ENCODE measurements at regions not wholly inside any gene's neighbourhood (a gene's known extent, or its start where the extent isn't known, plus 50 kb on each side); places are given as distances from the start of the nearest gene placed in this dataset.

GRCh38 chr6:165971202-165971601 lies 196.4 kb downstream of the TBXT start:
- H3K27me3 ChIP-seq (ENCODE audit: low read depth), result peaks cover 3% of the 10 kb centered on the region
- no peaks in the 10 kb centered on the region for H3K36me3 ChIP-seq
- intact Hi-C loops (cut with micrococcal nuclease), result no loop called here
- DNase-seq, result no peak
- TF ChIP-seq CTCF (IDR thresholded peaks at IDR 0.05; ENCODE audit: borderline replicate concordance), result no peak
- no peaks in the 10 kb centered on the region for H3K4me1 ChIP-seq
- no peak overlapping the region for H3K4me3 ChIP-seq
- no peaks in the 10 kb centered on the region for H3K9me3 ChIP-seq (replicated peaks)
- no peak overlapping the region for H3K27ac ChIP-seq (replicated peaks)

- Histone ChIP-seq H3K27ac (replicated peaks) (no peak overlapping the region), H3K9me3 (replicated peaks) (no peaks in the 10 kb centered on the region), H3K4me3 (no peak overlapping the region), H3K4me1 (no peaks in the 10 kb centered on the region), H3K27me3 (ENCODE audit: low read depth) (peaks cover 3% of the 10 kb centered on the region), H3K36me3 (no peaks in the 10 kb centered on the region)
- TF ChIP-seq CTCF (IDR thresholded peaks at IDR 0.05; ENCODE audit: borderline replicate concordance), result no peak
- DNase-seq, result no peak
- intact Hi-C loops (cut with micrococcal nuclease), result no loop called here
Measured at GRCh38 chr6:165970001-165970400, 197.7 kb downstream of the TBXT start.

- Histone ChIP-seq H3K36me3 (no peaks in the 10 kb centered on the region), H3K4me3 (no peak overlapping the region), H3K27ac (replicated peaks) (no peak overlapping the region), H3K4me1 (no peaks in the 10 kb centered on the region), H3K27me3 (ENCODE audit: low read depth) (peaks cover 3% of the 10 kb centered on the region), H3K9me3 (replicated peaks) (no peaks in the 10 kb centered on the region)
- intact Hi-C loops (cut with micrococcal nuclease), result no loop called here
- DNase-seq, result no peak
- TF ChIP-seq CTCF (IDR thresholded peaks at IDR 0.05; ENCODE audit: borderline replicate concordance), result no peak
Measured at GRCh38 chr6:165969184-165969583, 198.5 kb downstream of the TBXT start.

DNA sequence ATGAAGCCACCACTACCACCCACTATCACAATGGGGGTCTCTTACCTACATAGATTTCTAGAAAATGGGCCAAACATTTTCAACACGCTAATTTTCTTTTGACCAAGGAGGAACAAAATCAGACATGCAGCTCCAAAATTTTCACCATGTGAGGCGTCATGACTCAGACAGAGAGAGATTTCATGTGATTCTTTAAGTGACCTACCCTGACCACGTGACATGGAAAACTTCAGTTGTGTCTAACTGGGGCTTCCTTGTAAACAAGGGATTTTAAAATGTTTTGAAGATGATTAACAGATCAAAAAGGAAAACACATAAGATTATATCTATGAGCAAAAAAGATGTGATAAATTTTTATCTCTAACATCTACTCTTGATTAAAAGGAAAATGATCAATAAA lies 199.2 kb downstream of the TBXT start:
- no peak for TF ChIP-seq CTCF (IDR thresholded peaks at IDR 0.05; ENCODE audit: borderline replicate concordance)
- peaks cover 3% of the 10 kb centered on the region for H3K27me3 ChIP-seq (ENCODE audit: low read depth)
- no peaks in the 10 kb centered on the region for H3K9me3 ChIP-seq (replicated peaks)
- H3K4me3 ChIP-seq, result no peak overlapping the region
- no peaks in the 10 kb centered on the region for H3K4me1 ChIP-seq
- H3K36me3 ChIP-seq, result no peaks in the 10 kb centered on the region
- no peak overlapping the region for H3K27ac ChIP-seq (replicated peaks)
- intact Hi-C loops (cut with micrococcal nuclease), result no loop called here
- no peak for DNase-seq

- H3K27ac ChIP-seq (replicated peaks), result no peak overlapping the region
- TF ChIP-seq CTCF (IDR thresholded peaks at IDR 0.05; ENCODE audit: borderline replicate concordance), result no peak
- intact Hi-C loops (cut with micrococcal nuclease), result no loop called here
Measured at GRCh38 chr6:165967810-165968407, 199.7 kb downstream of the TBXT start.

More at GRCh38 chr6:165967810-165968407, 199.7 kb downstream of the TBXT start:
- H3K27me3 ChIP-seq (ENCODE audit: low read depth), result peaks cover 3% of the 10 kb centered on the region
- DNase-seq, result no peak
- H3K9me3 ChIP-seq (replicated peaks), result no peaks in the 10 kb centered on the region
- no peaks in the 10 kb centered on the region for H3K36me3 ChIP-seq
- H3K4me1 ChIP-seq, result no peaks in the 10 kb centered on the region
- no peak overlapping the region for H3K4me3 ChIP-seq

Measured in left ventricle myocardium inferior (tissue), 1 donor.